GDM1 (cell line): ENCODE measurements at regions not wholly inside any gene's neighbourhood (a gene's known extent, or its start where the extent isn't known, plus 50 kb on each side); places are given as distances from the start of the nearest gene placed in this dataset.

ENCODE experiments used
- DNase-seq: peaks from one replicate; lab custom pipeline; 2025; lab: John Stamatoyannopoulos, UW

- DNase-seq: no peak
These were observed 92.6 kb downstream of the EMP1 start for GRCh38 chr12:13288937-13289652.

- DNase-seq: no peak
These were observed 92.0 kb downstream of the EMP1 start for GRCh38 chr12:13288501-13288900.

GRCh38 chr12:13283867-13284266, 87.3 kb downstream of the EMP1 start:
- DNase-seq: no peak

- no peak for DNase-seq
These were observed 86.3 kb downstream of the EMP1 start for GRCh38 chr12:13282861-13283260.

GRCh38 chr12:13278249-13278787, 81.8 kb downstream of the EMP1 start:
- no peak for DNase-seq

- DNase-seq: no peak
These were observed 80.8 kb downstream of the EMP1 start for GRCh38 chr12:13277293-13277692.

GRCh38 chr12:13275241-13276085, 78.9 kb downstream of the EMP1 start:
- no peak for DNase-seq

- no peak for DNase-seq
These were observed 77.3 kb downstream of the EMP1 start for GRCh38 chr12:13273850-13274249.

- no peak for DNase-seq
These were observed 76.6 kb downstream of the EMP1 start for GRCh38 chr12:13273097-13273496.

GRCh38 chr12:13270817-13271216, 74.3 kb downstream of the EMP1 start:
- DNase-seq: no peak
